AG08396 (cell line): ENCODE measurements at regions not wholly inside any gene's neighbourhood (a gene's known extent, or its start where the extent isn't known, plus 50 kb on each side); places are given as distances from the start of the nearest gene placed in this dataset.

Experiments used
- DNase-seq: peaks from one replicate; pipeline ENCODE4 v3.0.0; 2012; ENCODE audit warnings: low spot score, mixed read lengths

- no peak for DNase-seq
These were observed 61.9 kb upstream of the PTPRZ1 start for GRCh38 chr7:121810831-121811672.

GRCh38 chr7:121807078-121807477 is 65.9 kb upstream of the PTPRZ1 start:
- no peak for DNase-seq

GRCh38 chr7:121803039-121803438 is 69.9 kb upstream of the PTPRZ1 start:
- DNase-seq: no peak

- DNase-seq: no peak
These were observed 71.9 kb upstream of the PTPRZ1 start for GRCh38 chr7:121800916-121801675.

GRCh38 chr7:121798896-121799295 is 74.1 kb upstream of the PTPRZ1 start:
- DNase-seq: no peak

- no peak for DNase-seq
These were observed 74.5 kb upstream of the PTPRZ1 start for GRCh38 chr7:121798453-121798840.

- no peak for DNase-seq
These were observed 75.1 kb upstream of the PTPRZ1 start for GRCh38 chr7:121797657-121798452.

- DNase-seq: no peak
These were observed 75.9 kb upstream of the PTPRZ1 start for GRCh38 chr7:121796936-121797656.

GRCh38 chr7:121796381-121796780 is 76.6 kb upstream of the PTPRZ1 start:
- no peak for DNase-seq

GRCh38 chr7:121795736-121796135 is 77.2 kb upstream of the PTPRZ1 start:
- no peak for DNase-seq

- no peak for DNase-seq
These were observed 79.2 kb upstream of the PTPRZ1 start for GRCh38 chr7:121793716-121794115.

GRCh38 chr7:121777672-121778071 is 95.3 kb upstream of the PTPRZ1 start:
- no peak for DNase-seq

- DNase-seq: no peak
These were observed 98.4 kb upstream of the PTPRZ1 start for GRCh38 chr7:121774563-121774962.

GRCh38 chr7:121766676-121767075 is 106.3 kb upstream of the PTPRZ1 start:
- DNase-seq: no peak

- no peak for DNase-seq
These were observed 111.6 kb upstream of the PTPRZ1 start for GRCh38 chr7:121761399-121761798.

- no peak for DNase-seq
These were observed 117.0 kb upstream of the PTPRZ1 start for GRCh38 chr7:121755818-121756552.

- no peak for DNase-seq
These were observed 117.7 kb upstream of the PTPRZ1 start for GRCh38 chr7:121755286-121755685.

GRCh38 chr7:121753944-121754343 is 119.0 kb upstream of the PTPRZ1 start:
- DNase-seq: no peak

- no peak for DNase-seq
These were observed 120.3 kb upstream of the PTPRZ1 start for GRCh38 chr7:121752706-121753105.

GRCh38 chr7:121748546-121748945 is 124.4 kb upstream of the PTPRZ1 start:
- no peak for DNase-seq

GRCh38 chr7:121745856-121746255 is 127.1 kb upstream of the PTPRZ1 start:
- DNase-seq: no peak
